Smooth muscle cell (in vitro differentiated cells): ENCODE measurements at regions not wholly inside any gene's neighbourhood (a gene's known extent, or its start where the extent isn't known, plus 50 kb on each side); places are given as distances from the start of the nearest gene placed in this dataset.

Experiments
- DNase-seq: peaks from one replicate; lab custom pipeline; 2025; ENCODE audit not compliant: unreplicated experiment; lab: John Stamatoyannopoulos, UW
- H2AFZ ChIP-seq: fragments of 200-600 bp; sonication (generic); 2 replicates; pipeline ENCODE4 v1.6.0; 2016; ENCODE audit warnings: antibody characterized with exemption, low read depth, mild to moderate bottlenecking
- H3F3A ChIP-seq: fragments of 200-600 bp; sonication (generic); 2 replicates; pipeline ENCODE4 v1.6.0; 2017; ENCODE audit warnings: antibody characterized with exemption, low read depth
- H3K27ac ChIP-seq: fragments of 200-600 bp; sonication (generic); 2 replicates; pipeline ENCODE4 v1.5.1; 2016; ENCODE audit warnings: low read depth, mild to moderate bottlenecking
- H3K27me3 ChIP-seq: fragments of 200-600 bp; sonication (generic); 2 replicates; pipeline ENCODE4 v1.6.1; 2016; ENCODE audit warnings: low read depth, mild to moderate bottlenecking
- H3K36me3 ChIP-seq: fragments of 200-600 bp; sonication (generic); 2 replicates; pipeline ENCODE4 v1.5.1; 2016; ENCODE audit warnings: low read depth
- H3K4me1 ChIP-seq: fragments of 200-600 bp; sonication (generic); 2 replicates; pipeline ENCODE4 v1.5.1; 2016; ENCODE audit warnings: low read depth
- H3K4me2 ChIP-seq: fragments of 200-600 bp; sonication (generic); 2 replicates; pipeline ENCODE4 v1.6.0; 2016; ENCODE audit warnings: mild to moderate bottlenecking
- H3K4me3 ChIP-seq: fragments of 200-600 bp; sonication (generic); 2 replicates; pipeline ENCODE4 v1.5.1; 2016; ENCODE audit warnings: mild to moderate bottlenecking
- H3K79me2 ChIP-seq: fragments of 200-600 bp; sonication (generic); 2 replicates; pipeline ENCODE4 v1.6.0; 2016; ENCODE audit warnings: low read depth, mild to moderate bottlenecking
- H3K9ac ChIP-seq: fragments of 200-600 bp; sonication (generic); 2 replicates; pipeline ENCODE4 v1.6.0; 2016; ENCODE audit warnings: low read depth
- H3K9me3 ChIP-seq: fragments of 200-600 bp; sonication (generic); replicated peaks from 2 replicates; pipeline ENCODE4 v1.5.1; 2016; ENCODE audit warnings: low read depth
- H4K20me1 ChIP-seq: fragments of 200-600 bp; sonication (generic); 2 replicates; pipeline ENCODE4 v1.6.0; 2016; ENCODE audit warnings: low read depth
- CTCF ChIP-seq: fragments of 200-600 bp; sonication (generic); IDR thresholded peaks from 2 replicates; pipeline ENCODE4 v1.5.1; 2017; ENCODE audit warnings: borderline replicate concordance, mild to moderate bottlenecking, antibody characterized with exemption; ENCODE audit not compliant: insufficient read depth, poor library complexity, severe bottlenecking
- whole genome bisulfite sequencing: methylation state at CpG from one replicate; pipeline ENCODE4 v1.1.7; 2016; ENCODE audit warnings: low lambda C conversion rate; 5-methylcytosine and 5-hydroxymethylcytosine counted together

DNA sequence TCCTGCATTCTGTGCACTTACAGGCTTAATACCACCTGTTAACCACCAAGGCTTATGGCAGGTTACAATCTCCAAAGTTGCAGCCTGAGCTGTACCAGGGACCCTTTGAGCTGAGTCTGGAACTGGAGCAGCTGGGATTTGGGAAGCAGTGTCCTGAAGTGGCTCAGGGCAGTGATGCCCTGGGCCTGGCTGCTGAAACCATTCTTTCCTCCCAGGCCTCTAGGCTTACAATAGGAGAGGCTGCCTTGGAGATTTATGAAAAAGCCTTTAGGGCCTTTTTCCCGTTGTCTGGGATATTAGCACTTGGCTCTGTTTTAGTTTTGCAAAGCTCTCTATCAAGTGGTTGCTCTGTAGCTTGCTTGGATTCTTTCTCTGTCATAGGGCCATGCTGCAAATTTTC lies 154.3 kb upstream of the CASK start:
- H3K27ac ChIP-seq: no peak overlapping the region
- H3K9ac ChIP-seq: no peak overlapping the region
- H3K36me3 ChIP-seq: no peaks in the 10 kb centered on the region
- no peak for TF ChIP-seq CTCF
- peaks cover 3% of the 10 kb centered on the region for H3K4me1 ChIP-seq
- no peak overlapping the region for H2AFZ ChIP-seq
- H3K4me2 ChIP-seq: no peak overlapping the region
- H4K20me1 ChIP-seq: no peaks in the 10 kb centered on the region
- no peak for DNase-seq
- no peaks in the 10 kb centered on the region for H3F3A ChIP-seq
- no peaks in the 10 kb centered on the region for H3K79me2 ChIP-seq
- no peaks in the 10 kb centered on the region for H3K27me3 ChIP-seq
- WGBS: 36% methylated on average over 1 of the region's 1 CpG
- H3K9me3 ChIP-seq: no peaks in the 10 kb centered on the region
- no peak overlapping the region for H3K4me3 ChIP-seq

GRCh38 chrX:42075032-42075431 lies 151.7 kb upstream of the CASK start:
- H3K27ac ChIP-seq: no peak overlapping the region
- TF ChIP-seq CTCF: no peak
- DNase-seq: no peak
- H3F3A ChIP-seq: no peaks in the 10 kb centered on the region
- peaks cover 1% of the 10 kb centered on the region for H3K4me1 ChIP-seq
- no peaks in the 10 kb centered on the region for H3K9me3 ChIP-seq
- H3K27me3 ChIP-seq: no peaks in the 10 kb centered on the region
- H3K36me3 ChIP-seq: no peaks in the 10 kb centered on the region
- H2AFZ ChIP-seq: no peak overlapping the region
- no peaks in the 10 kb centered on the region for H3K79me2 ChIP-seq
- H3K9ac ChIP-seq: no peak overlapping the region
- H3K4me3 ChIP-seq: no peak overlapping the region
- 75% methylated on average over 8 of the region's 8 CpGs for WGBS
- no peak overlapping the region for H3K4me2 ChIP-seq
- no peaks in the 10 kb centered on the region for H4K20me1 ChIP-seq

GRCh38 chrX:42073448-42073847 lies 150.1 kb upstream of the CASK start:
- Histone ChIP-seq H3K9ac (no peak overlapping the region), H3K4me1 (no peaks in the 10 kb centered on the region), H2AFZ (no peak overlapping the region), H3K4me2 (no peak overlapping the region), H3F3A (no peaks in the 10 kb centered on the region), H3K36me3 (no peaks in the 10 kb centered on the region), H3K27me3 (no peaks in the 10 kb centered on the region), H3K27ac (no peak overlapping the region), H3K79me2 (no peaks in the 10 kb centered on the region), H3K4me3 (no peak overlapping the region), H3K9me3 (no peaks in the 10 kb centered on the region), H4K20me1 (no peaks in the 10 kb centered on the region)
- no peak for DNase-seq
- no peak for TF ChIP-seq CTCF
- WGBS: 73% methylated on average over 3 of the region's 3 CpGs

DNA sequence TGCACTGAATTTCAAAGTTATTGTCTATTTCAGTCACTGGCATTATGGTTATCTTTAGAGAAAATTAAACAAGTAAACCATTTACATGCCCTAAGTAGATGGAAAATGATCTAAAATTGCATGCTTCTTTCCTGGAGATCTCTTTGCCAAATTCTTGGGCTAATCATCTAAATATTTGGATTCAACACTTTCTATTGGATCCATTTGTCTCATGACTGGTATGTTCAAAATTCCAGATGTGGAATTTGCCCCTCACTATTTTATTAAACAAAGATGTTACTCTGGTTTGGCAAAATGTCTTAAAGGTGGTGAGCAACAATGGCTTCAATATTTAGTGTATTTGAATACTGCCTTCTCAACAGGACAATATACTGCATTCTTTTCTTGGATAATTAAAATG lies 147.5 kb upstream of the CASK start:
- Histone ChIP-seq H4K20me1 (no peaks in the 10 kb centered on the region), H3K27ac (no peak overlapping the region), H3K9ac (no peak overlapping the region), H3K36me3 (no peaks in the 10 kb centered on the region), H3K79me2 (no peaks in the 10 kb centered on the region), H2AFZ (no peak overlapping the region), H3F3A (no peaks in the 10 kb centered on the region), H3K4me1 (no peaks in the 10 kb centered on the region), H3K4me2 (no peak overlapping the region), H3K9me3 (no peaks in the 10 kb centered on the region), H3K4me3 (no peak overlapping the region), H3K27me3 (no peaks in the 10 kb centered on the region)
- no peak for DNase-seq
- no peak for TF ChIP-seq CTCF
